ENCODE measurements at regions not wholly inside any gene's neighbourhood (a gene's known extent, or its start where the extent isn't known, plus 50 kb on each side); places are given as distances from the start of the nearest gene placed in this dataset.

- peak; percentile 61 for DNase-seq (ENCODE audit: low read depth)
These were observed 299.1 kb upstream of the AMIGO2 start for GRCh38 chr12:47378907-47379306.

GRCh38 chr12:47378222-47378582, 298.4 kb upstream of the AMIGO2 start:
- peak; percentile 66 for DNase-seq (ENCODE audit: low read depth)
- no peak for TF ChIP-seq CTCF (IDR thresholded peaks at IDR 0.05; ENCODE audit: insufficient read depth, low read depth, low read length)
- no peak overlapping the region for H3K4me3 ChIP-seq (ENCODE audit: low read depth, low read length)

More at GRCh38 chr12:47378907-47379306, 299.1 kb upstream of the AMIGO2 start:
- TF ChIP-seq CTCF (IDR thresholded peaks at IDR 0.05; ENCODE audit: insufficient read depth, low read depth, low read length): no peak
- H3K4me3 ChIP-seq (ENCODE audit: low read depth, low read length): no peak overlapping the region

- DNase-seq (ENCODE audit: low read depth): peak; percentile 99
- no peak for TF ChIP-seq CTCF (IDR thresholded peaks at IDR 0.05; ENCODE audit: insufficient read depth, low read depth, low read length)
- peak overlapping the region; percentile 9 for H3K4me3 ChIP-seq (ENCODE audit: low read depth, low read length)
These were observed 297.9 kb upstream of the AMIGO2 start for GRCh38 chr12:47377414-47378221.

- no peak for DNase-seq (ENCODE audit: low read depth)
- no peak for TF ChIP-seq CTCF (IDR thresholded peaks at IDR 0.05; ENCODE audit: insufficient read depth, low read depth, low read length)
- H3K4me3 ChIP-seq (ENCODE audit: low read depth, low read length): no peak overlapping the region
These were observed 297.2 kb upstream of the AMIGO2 start for GRCh38 chr12:47376927-47377326.

DNA sequence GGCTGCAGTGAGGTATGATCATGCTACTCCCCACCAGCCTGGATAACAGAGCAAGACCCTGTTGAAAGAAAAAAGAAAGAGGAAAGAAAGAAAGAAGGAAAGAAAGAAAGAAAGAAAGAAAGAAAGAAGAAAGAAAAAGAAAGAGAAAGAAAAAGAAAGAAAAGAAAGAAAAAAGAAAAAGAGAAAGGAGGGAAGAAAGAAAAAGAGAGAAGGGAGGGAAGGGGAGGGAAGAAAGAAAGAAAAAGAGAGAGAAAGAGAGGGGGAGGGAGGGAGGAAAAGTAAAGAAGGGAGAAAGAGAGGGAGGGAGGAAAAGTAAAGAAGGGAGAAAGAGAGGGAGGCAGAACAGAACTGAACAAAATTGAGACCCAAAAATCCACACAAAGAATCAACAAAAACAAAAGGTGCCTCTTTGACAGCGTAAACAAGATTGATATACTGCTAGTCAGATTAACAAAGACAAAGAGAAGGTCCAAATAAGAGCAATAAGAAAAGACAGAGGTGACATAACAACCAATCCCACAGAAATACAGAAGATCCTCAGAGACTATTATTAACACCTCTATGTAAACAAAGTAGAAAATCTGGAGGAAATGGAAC, 293.9 kb upstream of the AMIGO2 start:
- DNase-seq (ENCODE audit: low read depth): no peak
- TF ChIP-seq CTCF (IDR thresholded peaks at IDR 0.05; ENCODE audit: insufficient read depth, low read depth, low read length): no peak
- H3K4me3 ChIP-seq (ENCODE audit: low read depth, low read length): no peak overlapping the region

DNA sequence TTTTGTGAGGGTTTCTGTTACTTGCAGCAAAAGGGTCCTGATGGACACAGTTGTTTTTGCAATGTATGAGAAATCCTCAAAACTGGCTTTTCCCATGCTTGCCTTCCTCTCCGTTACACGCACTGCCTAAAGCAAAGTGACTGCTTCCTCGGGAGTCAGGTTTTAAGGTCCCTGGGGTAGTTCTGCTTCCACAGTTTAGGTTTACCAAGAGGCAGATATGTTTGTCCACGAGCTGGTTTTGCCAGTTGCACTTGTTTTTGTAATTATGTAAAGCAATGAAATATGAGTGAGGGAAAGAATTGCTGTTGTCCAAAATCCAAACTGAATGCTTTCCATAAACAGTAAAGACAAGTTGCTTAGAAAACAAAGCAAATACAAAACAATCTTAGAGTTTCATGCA, 290.7 kb upstream of the AMIGO2 start:
- no peak for DNase-seq (ENCODE audit: low read depth)
- no peak for TF ChIP-seq CTCF (IDR thresholded peaks at IDR 0.05; ENCODE audit: insufficient read depth, low read depth, low read length)
- no peak overlapping the region for H3K4me3 ChIP-seq (ENCODE audit: low read depth, low read length)

Data from fibroblast of villous mesenchyme (primary cell).